ENCODE measurements at regions not wholly inside any gene's neighbourhood (a gene's known extent, or its start where the extent isn't known, plus 50 kb on each side); places are given as distances from the start of the nearest gene placed in this dataset.
"Not testable (repeated sequence)": the region's sequence is repeated elsewhere in the genome, so short reads cannot be mapped to it uniquely, and the experiment has no call there.

- DNase-seq: peak in 1 of 2 donors; percentile 33
- Histone ChIP-seq H3K4me1 (no peaks in the 10 kb centered on the region), H3K9me3 (no peaks in the 10 kb centered on the region), H3K27me3 (ENCODE audit: insufficient read depth in 3 of 3, low read length in 2 of 3) (no peaks in the 10 kb centered on the region), H3K36me3 (ENCODE audit: insufficient read depth in 1 of 2, low read depth in 1 of 2) (no peaks in the 10 kb centered on the region), H3K4me3 (no peak overlapping the region), H3K27ac (no peak overlapping the region)
- no peak for ATAC-seq
- intact Hi-C loops (cut with DNase I): no loop called here
- WGBS, 3 donors: 88 to 91% (median 91%) methylated on average over 12 of the region's 12 CpGs
- no peak for TF ChIP-seq CTCF (IDR thresholded peaks at IDR 0.05)
These were observed 84.5 kb upstream of the RET start for GRCh38 chr10:42992156-42992956.

GRCh38 chr10:42992957-42993390 is 83.9 kb upstream of the RET start:
- Histone ChIP-seq H3K27me3 (ENCODE audit: insufficient read depth in 3 of 3, low read length in 2 of 3) (no peaks in the 10 kb centered on the region), H3K36me3 (ENCODE audit: insufficient read depth in 1 of 2, low read depth in 1 of 2) (no peaks in the 10 kb centered on the region), H3K4me1 (no peaks in the 10 kb centered on the region), H3K27ac (no peak overlapping the region), H3K9me3 (no peaks in the 10 kb centered on the region), H3K4me3 (no peak overlapping the region)
- ATAC-seq (no peak), DNase-seq (peak in 1 of 2 donors; percentile 33)
- WGBS, 3 donors: 92 to 96% (median 94%) methylated on average over 13 of the region's 13 CpGs
- no peak for TF ChIP-seq CTCF (IDR thresholded peaks at IDR 0.05)
- intact Hi-C loops (cut with DNase I): no loop called here

GRCh38 chr10:42994909-42995308 is 82.0 kb upstream of the RET start:
- H3K27ac ChIP-seq; H3K27me3 ChIP-seq (ENCODE audit: insufficient read depth in 3 of 3, low read length in 2 of 3); ATAC-seq; H3K4me1 ChIP-seq; DNase-seq; H3K36me3 ChIP-seq (ENCODE audit: insufficient read depth in 1 of 2, low read depth in 1 of 2); H3K4me3 ChIP-seq; intact Hi-C loops (cut with DNase I); H3K9me3 ChIP-seq: not testable (repeated sequence)
- 98 to 100% (median 98%) methylated on average over 1 of the region's 2 CpGs for WGBS, 3 donors

GRCh38 chr10:42995537-42995936 is 81.3 kb upstream of the RET start:
- Histone ChIP-seq H3K4me1 (no peaks in the 10 kb centered on the region), H3K27ac (no peak overlapping the region), H3K36me3 (ENCODE audit: insufficient read depth in 1 of 2, low read depth in 1 of 2) (no peaks in the 10 kb centered on the region), H3K9me3 (no peaks in the 10 kb centered on the region), H3K4me3 (no peak overlapping the region), H3K27me3 (ENCODE audit: insufficient read depth in 3 of 3, low read length in 2 of 3) (no peaks in the 10 kb centered on the region)
- WGBS, 3 donors: 83 to 94% (median 86%) methylated on average over 2 of the region's 2 CpGs
- no peak for ATAC-seq
- no peak for DNase-seq
- TF ChIP-seq CTCF (IDR thresholded peaks at IDR 0.05): no peak
- intact Hi-C loops (cut with DNase I): no loop called here

- no peak for TF ChIP-seq CTCF (IDR thresholded peaks at IDR 0.05)
- ATAC-seq (no peak), DNase-seq (no peak)
- Histone ChIP-seq H3K4me1 (no peaks in the 10 kb centered on the region), H3K27ac (no peak overlapping the region), H3K27me3 (ENCODE audit: insufficient read depth in 3 of 3, low read length in 2 of 3) (no peaks in the 10 kb centered on the region), H3K36me3 (ENCODE audit: insufficient read depth in 1 of 2, low read depth in 1 of 2) (no peaks in the 10 kb centered on the region), H3K9me3 (no peaks in the 10 kb centered on the region), H3K4me3 (no peak overlapping the region)
- intact Hi-C loops (cut with DNase I): no loop called here
- WGBS, 3 donors: 80 to 93% (median 90%) methylated on average over 4 to 5 of the region's 5 CpGs
These were observed 80.3 kb upstream of the RET start for GRCh38 chr10:42996588-42996987.

Measured in psoas muscle (tissue), 7 donors.